K562 (cell line): ENCODE measurements at regions not wholly inside any gene's neighbourhood (a gene's known extent, or its start where the extent isn't known, plus 50 kb on each side); places are given as distances from the start of the nearest gene placed in this dataset.

Experiments
- ATAC-seq: fragments of 200-7000 bp; cut with Tn5 transposase; 3 replicates; pipeline ENCODE4 v1.9.1; 2020; ENCODE audit warnings: moderate library complexity
- BruUV-seq: library from RNA; stranded (reverse); fragments of 400-500 nt; replicated peaks from 2 replicates; lab custom pipeline; 2021; lab: Mats Ljungman, UMichigan
- CTCF ChIA-PET: fragments of 300-600 bp; formaldehyde crosslinking; extraction: SDS; loops from one replicate; lab custom pipeline; 2021; ENCODE audit warnings: low intra/inter-chr PET ratio; lab: Yijun Ruan, JAX
- POLR2A ChIA-PET: fragments of 300-600, 350-650 bp; sonication (Branson Sonifier 250); formaldehyde crosslinking; extraction: SDS; loops from one replicate; lab custom pipeline; 2021; ENCODE audit warnings: antibody characterized with exemption, inconsistent platforms; lab: Yijun Ruan, JAX
- DNase-seq, 4 experiments: peaks; one replicate each; pipeline versions ENCODE4 v3.0.0 to v3.0.0-alpha.2; 2011 to 2018; ENCODE audit warnings: low spot score in 3 of 4, mixed read lengths in 3 of 4; ENCODE audit errors: extremely low read depth in 1 of 4
- FAIRE-seq: peaks from 2 replicates; lab custom pipeline; 2011; peaks lifted over from hg19 to GRCh38; lab: Jason Lieb, UNC
- H2AFZ ChIP-seq: 2 replicates; pipeline ENCODE4 v1.6.0; 2011; ENCODE audit warnings: low read depth, low read length, control low read depth, inconsistent platforms
- H3K27ac ChIP-seq: fragments of 200-600 bp; 3 replicates; pipeline ENCODE4 v1.8.0; 2011; ENCODE audit warnings: low read depth, mild to moderate bottlenecking, control low read depth, inconsistent platforms, low read length, moderate library complexity, mixed read lengths; ENCODE audit errors: extremely low read depth
- H3K27me3 ChIP-seq, 2 experiments: fragments of 300-600 bp in 1 of 2; 2 replicates in 1 of 2; 3 replicates in 1 of 2; pipeline versions ENCODE4 v1.6.0 to v1.8.0; 2011; ENCODE audit warnings: inconsistent platforms in 2 of 2, low read length in 2 of 2, mild to moderate bottlenecking in 1 of 2, mixed read lengths in 1 of 2, moderate library complexity in 1 of 2; ENCODE audit not compliant: control insufficient read depth in 2 of 2, insufficient read depth in 2 of 2
- H3K36me3 ChIP-seq: fragments of 300-600 bp; 3 replicates; pipeline ENCODE4 v1.8.0; 2011; ENCODE audit warnings: mild to moderate bottlenecking, low read length, inconsistent platforms; ENCODE audit not compliant: control insufficient read depth, insufficient read depth
- H3K4me1 ChIP-seq, 2 experiments: fragments of 200-600 bp in 1 of 2; replicated peaks in 1 of 2; 2 replicates in 1 of 2; 3 replicates in 1 of 2; pipeline versions ENCODE4 v1.5.1 to v1.8.0; 2011; ENCODE audit warnings: inconsistent platforms in 2 of 2, low read length in 2 of 2, mild to moderate bottlenecking in 1 of 2, mixed read lengths in 1 of 2, moderate library complexity in 1 of 2; ENCODE audit not compliant: control insufficient read depth in 2 of 2, insufficient read depth in 2 of 2
- H3K4me2 ChIP-seq: 2 replicates; pipeline ENCODE4 v1.6.1; 2011; ENCODE audit warnings: low read length, control low read depth, inconsistent platforms, mixed read lengths; ENCODE audit not compliant: insufficient read depth
- H3K4me3 ChIP-seq: fragments of 200-600 bp; sonication (generic), shearing (Covaris generic); 2 replicates; pipeline ENCODE4 v1.5.1; 2016; ENCODE audit warnings: control low read depth, inconsistent platforms
- H3K79me2 ChIP-seq: fragments of 200-600 bp; 3 replicates; pipeline ENCODE4 v1.8.0; 2011; ENCODE audit warnings: low read length, inconsistent platforms; ENCODE audit not compliant: control insufficient read depth, insufficient read depth
- H3K9ac ChIP-seq, 2 experiments: 2 replicates each; pipeline versions ENCODE4 v1.6.0 to v1.6.1; 2011; ENCODE audit warnings: low read depth in 2 of 2, low read length in 2 of 2, control low read depth in 1 of 2, inconsistent platforms in 1 of 2, mild to moderate bottlenecking in 1 of 2, mixed read lengths in 1 of 2; ENCODE audit not compliant: insufficient read depth in 1 of 2
- H3K9me1 ChIP-seq: one replicate; pipeline ENCODE4 v1.6.0; 2011; ENCODE audit warnings: inconsistent platforms, mild to moderate bottlenecking, low read length, moderate library complexity; ENCODE audit not compliant: control insufficient read depth, insufficient read depth
- H3K9me3 ChIP-seq: replicated peaks from 2 replicates; pipeline ENCODE4 v1.5.1; 2011; ENCODE audit warnings: low read depth, low read length, inconsistent platforms; ENCODE audit not compliant: control insufficient read depth, insufficient read depth
- H4K20me1 ChIP-seq: replicated peaks from 2 replicates; pipeline ENCODE4 v1.6.1; 2011; ENCODE audit warnings: low read length, inconsistent platforms, mixed read lengths; ENCODE audit not compliant: control insufficient read depth, insufficient read depth
- BRCA1 ChIP-seq, 2 experiments: fragments of 450-650 bp in 1 of 2; sonication (generic) in 1 of 2; formaldehyde crosslinking in 1 of 2; IDR thresholded peaks; 2 replicates each; pipeline versions ENCODE4 v1.5.0 to v1.6.1; 2017 to 2020; ENCODE audit warnings: mild to moderate bottlenecking in 1 of 2, missing genetic modification reagents in 1 of 2
- EP400 ChIP-seq: fragments of 450-650 bp; IDR thresholded peaks from 2 replicates; pipeline ENCODE4 v1.6.1; 2017; ENCODE audit warnings: antibody characterized with exemption, mild to moderate bottlenecking, moderate library complexity
- ETS2 ChIP-seq: IDR thresholded peaks from 2 replicates; pipeline ENCODE4 v1.6.1; 2016; ENCODE audit warnings: borderline replicate concordance, missing genetic modification characterization, mild to moderate bottlenecking, moderate library complexity, missing compliant biosample characterization; ENCODE audit not compliant: poor library complexity, severe bottlenecking
- KAT7 ChIP-seq: sonication (generic); formaldehyde crosslinking; IDR thresholded peaks from 2 replicates; pipeline ENCODE4 v1.8.0; 2022; ENCODE audit warnings: missing genetic modification reagents, mild to moderate bottlenecking, borderline replicate concordance
- L3MBTL2 ChIP-seq: fragments of 450-650 bp; IDR thresholded peaks from 2 replicates; pipeline ENCODE4 v1.6.1; 2016; ENCODE audit warnings: mild to moderate bottlenecking, moderate library complexity
- RBM22 ChIP-seq: fragments of 200-400 bp; formaldehyde crosslinking; IDR thresholded peaks from 2 replicates; pipeline ENCODE4 v1.6.1; 2018; ENCODE audit warnings: low read length, low read depth; ENCODE audit not compliant: poor library complexity, severe bottlenecking
- RBM39 ChIP-seq: fragments of 200-400 bp; formaldehyde crosslinking; optimal IDR thresholded peaks from 2 replicates; pipeline ENCODE3; 2018; ENCODE audit warnings: low read depth, low read length
- SNRNP70 ChIP-seq: fragments of 200-400 bp; formaldehyde crosslinking; optimal IDR thresholded peaks from 2 replicates; pipeline ENCODE3; 2017; ENCODE audit warnings: low read depth, low read length
- TBP ChIP-seq: optimal IDR thresholded peaks from 2 replicates; pipeline ENCODE3; 2011; ENCODE audit warnings: low read depth, low read length, improper control_type of control experiment
- USF1 ChIP-seq: sonication (generic); formaldehyde crosslinking; IDR thresholded peaks from 2 replicates; pipeline ENCODE4 v1.9.0; 2022; ENCODE audit warnings: mild to moderate bottlenecking, missing genetic modification reagents
- ZC3H4 ChIP-seq: sonication (generic); formaldehyde crosslinking; IDR thresholded peaks from 2 replicates; pipeline ENCODE4 v1.9.0; 2021; ENCODE audit warnings: missing genetic modification reagents, borderline replicate concordance
- ZHX1 ChIP-seq: fragments of 150-350 bp; conservative IDR thresholded peaks from 2 replicates; pipeline ENCODE4 v1.6.1; 2014; ENCODE audit warnings: low read length
- WGBS: fragments of 100-300 bp; shearing (Covaris generic); methylation state at CpG from one replicate; pipeline ENCODE4 v1.1.6; 2016; ENCODE audit warnings: low coverage, mixed read lengths; ENCODE audit not compliant: insufficient coverage; ENCODE audit errors: missing lambda C conversion rate; 5-methylcytosine and 5-hydroxymethylcytosine counted together
- in situ Hi-C: fragments of 300-500 bp; cut with MboI; formaldehyde crosslinking; loops from 4 replicates; pipeline ENCODE4 v1.15.0; 2018; ENCODE audit warnings: inconsistent platforms, mixed read lengths
- intact Hi-C: fragments of 100-400 bp; cut with micrococcal nuclease; formaldehyde crosslinking; loops from 2 replicates; pipeline ENCODE4 v1.14.2; 2022

DNA sequence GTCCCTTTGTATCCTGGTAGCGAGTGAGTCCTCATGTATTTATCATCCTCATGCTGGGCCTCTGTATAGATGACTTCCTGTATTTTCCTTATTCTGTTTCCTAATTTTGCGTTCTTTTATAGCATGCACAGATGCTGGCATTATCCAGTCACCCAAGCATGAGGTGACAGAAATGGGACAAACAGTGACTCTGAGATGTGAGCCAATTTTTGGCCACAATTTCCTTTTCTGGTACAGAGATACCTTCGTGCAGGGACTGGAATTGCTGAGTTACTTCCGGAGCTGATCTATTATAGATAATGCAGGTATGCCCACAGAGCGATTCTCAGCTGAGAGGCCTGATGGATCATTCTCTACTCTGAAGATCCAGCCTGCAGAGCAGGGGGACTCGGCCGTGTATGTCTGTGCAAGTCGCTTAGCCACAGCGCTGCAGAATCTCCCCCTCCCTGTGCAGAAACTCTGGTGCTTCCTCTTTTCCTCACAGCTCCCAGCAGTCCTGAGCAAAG lies 183.1 kb upstream of the PRSS58 start:
- Histone ChIP-seq H2AFZ (no peak overlapping the region), H4K20me1 (no peaks in the 10 kb centered on the region), H3K9me1 (no peaks in the 10 kb centered on the region), H3K4me2 (no peak overlapping the region), H3K9me3 (no peaks in the 10 kb centered on the region), H3K4me1 (no peaks in the 10 kb centered on the region), H3K79me2 (no peaks in the 10 kb centered on the region), H3K4me3 (no peak overlapping the region), H3K9ac (no peak overlapping the region), H3K27me3 (peaks cover 0 to 4% of the 10 kb centered on the region in 2 experiments; a peak in 1 of 5 replicates), H3K36me3 (no peaks in the 10 kb centered on the region), H3K27ac (no peak overlapping the region)
- intact Hi-C loops = no loop called here
- BruUV-seq = no TSS peak
- in situ Hi-C loops = no loop called here
- DNase-seq = no peak
- TF ChIP-seq USF1 (CRISPR knock-in tag) (no peak), BRCA1 (IDR thresholded peaks at IDR 0.05) (no peak), BRCA1 (CRISPR knock-in tag; IDR thresholded peaks at IDR 0.05) (no peak), ZC3H4 (no peak), RBM39 (no peak), ETS2 (tag) (no peak), TBP (no peak), RBM22 (no peak), SNRNP70 (no peak), KAT7 (CRISPR knock-in tag) (no peak), ZHX1 (no peak), EP400 (no peak), L3MBTL2 (no peak)
- 2% methylated on average over 9 of the region's 9 CpGs for WGBS
- ATAC-seq = no peak
- FAIRE-seq = no peak
- POLR2A ChIA-PET = interaction anchor here (1.2 kb wide), 1 partner anchor 246 kb away, joined by 3 read pairs; no protein-coding TSS in a partner anchor
- CTCF ChIA-PET = no interaction called here
